ENCODE measurements at regions not wholly inside any gene's neighbourhood (a gene's known extent, or its start where the extent isn't known, plus 50 kb on each side); places are given as distances from the start of the nearest gene placed in this dataset.

DNA sequence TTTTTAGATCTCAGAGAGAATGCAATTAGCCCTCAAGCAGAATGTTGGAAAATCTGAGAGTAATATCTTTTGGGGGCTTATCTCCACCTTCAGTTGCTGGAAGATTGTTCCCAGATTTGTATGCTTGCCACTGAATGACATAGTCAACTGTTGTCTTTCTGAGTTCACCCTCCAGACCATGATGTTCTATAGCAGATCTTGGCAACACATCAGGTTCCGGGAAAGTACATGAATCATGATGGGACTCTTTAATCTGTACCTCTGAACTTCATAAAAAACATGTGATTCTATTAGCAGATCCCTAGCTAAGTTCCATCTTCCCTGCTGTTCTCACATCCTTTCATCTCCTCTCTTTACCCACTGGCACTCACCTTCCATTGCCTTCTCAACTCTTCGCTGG, 68.9 kb downstream of the PLCE1 start:
- no peak for DNase-seq (ENCODE audit: low read depth in 1 of 2, low spot score in 1 of 2)
- TF ChIP-seq, protein P1, sequence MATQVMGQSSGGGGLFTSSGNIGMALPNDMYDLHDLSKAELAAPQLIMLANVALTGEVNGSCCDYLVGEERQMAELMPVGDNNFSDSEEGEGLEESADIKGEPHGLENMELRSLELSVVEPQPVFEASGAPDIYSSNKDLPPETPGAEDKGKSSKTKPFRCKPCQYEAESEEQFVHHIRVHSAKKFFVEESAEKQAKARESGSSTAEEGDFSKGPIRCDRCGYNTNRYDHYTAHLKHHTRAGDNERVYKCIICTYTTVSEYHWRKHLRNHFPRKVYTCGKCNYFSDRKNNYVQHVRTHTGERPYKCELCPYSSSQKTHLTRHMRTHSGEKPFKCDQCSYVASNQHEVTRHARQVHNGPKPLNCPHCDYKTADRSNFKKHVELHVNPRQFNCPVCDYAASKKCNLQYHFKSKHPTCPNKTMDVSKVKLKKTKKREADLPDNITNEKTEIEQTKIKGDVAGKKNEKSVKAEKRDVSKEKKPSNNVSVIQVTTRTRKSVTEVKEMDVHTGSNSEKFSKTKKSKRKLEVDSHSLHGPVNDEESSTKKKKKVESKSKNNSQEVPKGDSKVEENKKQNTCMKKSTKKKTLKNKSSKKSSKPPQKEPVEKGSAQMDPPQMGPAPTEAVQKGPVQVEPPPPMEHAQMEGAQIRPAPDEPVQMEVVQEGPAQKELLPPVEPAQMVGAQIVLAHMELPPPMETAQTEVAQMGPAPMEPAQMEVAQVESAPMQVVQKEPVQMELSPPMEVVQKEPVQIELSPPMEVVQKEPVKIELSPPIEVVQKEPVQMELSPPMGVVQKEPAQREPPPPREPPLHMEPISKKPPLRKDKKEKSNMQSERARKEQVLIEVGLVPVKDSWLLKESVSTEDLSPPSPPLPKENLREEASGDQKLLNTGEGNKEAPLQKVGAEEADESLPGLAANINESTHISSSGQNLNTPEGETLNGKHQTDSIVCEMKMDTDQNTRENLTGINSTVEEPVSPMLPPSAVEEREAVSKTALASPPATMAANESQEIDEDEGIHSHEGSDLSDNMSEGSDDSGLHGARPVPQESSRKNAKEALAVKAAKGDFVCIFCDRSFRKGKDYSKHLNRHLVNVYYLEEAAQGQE (IDR thresholded peaks at IDR 0.05; ENCODE audit: insufficient replicate concordance, low read depth), result no peak
- no peak for TF ChIP-seq GABPA (IDR thresholded peaks at IDR 0.05; ENCODE audit: low read depth)
- no peak for TF ChIP-seq POLR2AphosphoS5 (IDR thresholded peaks at IDR 0.05; ENCODE audit: low read depth)
- no peak for TF ChIP-seq SPI1 (IDR thresholded peaks at IDR 0.05; ENCODE audit: borderline replicate concordance, low read depth)
- TF ChIP-seq, protein P2, sequence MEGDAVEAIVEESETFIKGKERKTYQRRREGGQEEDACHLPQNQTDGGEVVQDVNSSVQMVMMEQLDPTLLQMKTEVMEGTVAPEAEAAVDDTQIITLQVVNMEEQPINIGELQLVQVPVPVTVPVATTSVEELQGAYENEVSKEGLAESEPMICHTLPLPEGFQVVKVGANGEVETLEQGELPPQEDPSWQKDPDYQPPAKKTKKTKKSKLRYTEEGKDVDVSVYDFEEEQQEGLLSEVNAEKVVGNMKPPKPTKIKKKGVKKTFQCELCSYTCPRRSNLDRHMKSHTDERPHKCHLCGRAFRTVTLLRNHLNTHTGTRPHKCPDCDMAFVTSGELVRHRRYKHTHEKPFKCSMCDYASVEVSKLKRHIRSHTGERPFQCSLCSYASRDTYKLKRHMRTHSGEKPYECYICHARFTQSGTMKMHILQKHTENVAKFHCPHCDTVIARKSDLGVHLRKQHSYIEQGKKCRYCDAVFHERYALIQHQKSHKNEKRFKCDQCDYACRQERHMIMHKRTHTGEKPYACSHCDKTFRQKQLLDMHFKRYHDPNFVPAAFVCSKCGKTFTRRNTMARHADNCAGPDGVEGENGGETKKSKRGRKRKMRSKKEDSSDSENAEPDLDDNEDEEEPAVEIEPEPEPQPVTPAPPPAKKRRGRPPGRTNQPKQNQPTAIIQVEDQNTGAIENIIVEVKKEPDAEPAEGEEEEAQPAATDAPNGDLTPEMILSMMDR (IDR thresholded peaks at IDR 0.05; ENCODE audit: insufficient read depth, low read length), result no peak
- no peak overlapping the region for H3K4me3 ChIP-seq (replicated peaks; ENCODE audit: insufficient read depth, low read length)
- H3K27me3 ChIP-seq (ENCODE audit: insufficient read depth, poor library complexity, severe bottlenecking), result no peaks in the 10 kb centered on the region
- H3K27ac ChIP-seq (replicated peaks), result no peak overlapping the region

DNA sequence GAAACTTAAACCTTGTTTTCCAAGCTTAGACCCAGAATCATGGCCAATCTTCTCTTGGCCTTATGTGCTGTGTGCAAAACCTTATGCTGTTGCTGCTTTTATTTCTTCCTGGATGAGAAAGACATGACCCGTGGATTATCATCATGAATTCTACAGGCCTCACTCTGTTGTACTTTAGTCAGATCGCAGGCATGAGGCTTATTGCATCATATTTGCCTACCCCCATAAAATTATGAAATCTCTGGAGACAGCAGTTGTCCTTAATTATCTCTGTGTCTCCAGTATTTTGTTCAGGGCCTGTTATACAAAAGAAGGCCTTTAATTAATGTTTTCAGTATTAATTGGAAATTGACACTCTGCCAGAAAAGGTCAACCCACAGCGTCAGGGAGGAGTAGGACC, 71.6 kb downstream of the PLCE1 start:
- no peak for TF ChIP-seq GABPA (IDR thresholded peaks at IDR 0.05; ENCODE audit: low read depth)
- no peak for TF ChIP-seq POLR2AphosphoS5 (IDR thresholded peaks at IDR 0.05; ENCODE audit: low read depth)
- TF ChIP-seq, protein P1 (IDR thresholded peaks at IDR 0.05; ENCODE audit: insufficient replicate concordance, low read depth), result no peak
- no peak for TF ChIP-seq SPI1 (IDR thresholded peaks at IDR 0.05; ENCODE audit: borderline replicate concordance, low read depth)
- TF ChIP-seq, protein P2 (IDR thresholded peaks at IDR 0.05; ENCODE audit: insufficient read depth, low read length), result no peak
- no peak for DNase-seq (ENCODE audit: low read depth in 1 of 2, low spot score in 1 of 2)
- Histone ChIP-seq H3K4me3 (replicated peaks; ENCODE audit: insufficient read depth, low read length) (no peak overlapping the region), H3K27me3 (ENCODE audit: insufficient read depth, poor library complexity, severe bottlenecking) (no peaks in the 10 kb centered on the region), H3K27ac (replicated peaks) (no peak overlapping the region)

DNA sequence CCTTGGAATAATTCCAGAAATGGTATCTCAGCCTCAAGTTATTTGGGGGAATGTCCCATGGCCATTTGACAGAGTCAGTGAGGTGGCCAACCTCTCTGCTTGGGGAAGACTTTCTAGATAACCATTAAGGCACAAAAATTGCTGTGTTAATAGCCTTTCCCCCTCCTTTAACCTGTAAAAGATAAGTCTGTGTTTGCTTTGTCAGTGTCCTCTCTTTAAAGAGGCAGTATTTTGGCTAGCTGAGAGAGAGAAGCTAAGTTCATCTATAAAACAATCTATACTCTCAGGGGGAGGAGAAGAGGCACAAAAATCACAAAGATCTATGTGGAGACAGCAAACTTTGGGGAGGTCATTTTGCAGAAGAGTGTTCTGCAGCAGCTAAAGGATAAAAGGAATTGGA, 72.1 kb downstream of the PLCE1 start:
- no peak for DNase-seq (ENCODE audit: low read depth in 1 of 2, low spot score in 1 of 2)
- no peaks in the 10 kb centered on the region for H3K27me3 ChIP-seq (ENCODE audit: insufficient read depth, poor library complexity, severe bottlenecking)
- no peak overlapping the region for H3K4me3 ChIP-seq (replicated peaks; ENCODE audit: insufficient read depth, low read length)
- TF ChIP-seq, protein P1 (IDR thresholded peaks at IDR 0.05; ENCODE audit: insufficient replicate concordance, low read depth), result no peak
- TF ChIP-seq POLR2AphosphoS5 (IDR thresholded peaks at IDR 0.05; ENCODE audit: low read depth) (no peak), GABPA (IDR thresholded peaks at IDR 0.05; ENCODE audit: low read depth) (no peak)
- TF ChIP-seq, protein P2 (IDR thresholded peaks at IDR 0.05; ENCODE audit: insufficient read depth, low read length), result no peak
- H3K27ac ChIP-seq (replicated peaks), result no peak overlapping the region
